SK-N-SH (cell line): ENCODE measurements at regions not wholly inside any gene's neighbourhood (a gene's known extent, or its start where the extent isn't known, plus 50 kb on each side); places are given as distances from the start of the nearest gene placed in this dataset.

Experiments
- EP300 ChIP-seq, 2 experiments: IDR thresholded peaks; 2 replicates each; pipeline versions ENCODE4 v1.4.0 to v1.6.1; 2012; ENCODE audit warnings: borderline replicate concordance in 1 of 2, low read depth in 1 of 2, low read length in 1 of 2
- EZH2phosphoT487 ChIP-seq: fragments of 200-600 bp; sonication (generic); IDR thresholded peaks from 2 replicates; pipeline ENCODE4 v1.6.1; 2017; ENCODE audit warnings: low read depth, mixed run types, mild to moderate bottlenecking, antibody characterized with exemption, moderate library complexity, borderline replicate concordance
- FOSL2 ChIP-seq: IDR thresholded peaks from 2 replicates; pipeline ENCODE4 v1.4.0; 2012; ENCODE audit warnings: low read depth, mild to moderate bottlenecking, moderate library complexity, borderline replicate concordance
- MEF2A ChIP-seq: IDR thresholded peaks from 2 replicates; pipeline ENCODE4 v1.4.0; 2012; ENCODE audit warnings: low read depth, borderline replicate concordance
- MXI1 ChIP-seq: IDR thresholded peaks from 2 replicates; pipeline ENCODE4 v1.6.1; 2012; ENCODE audit warnings: mild to moderate bottlenecking, low read depth, low read length, improper control_type of control experiment
- RAD21 ChIP-seq: IDR thresholded peaks from 2 replicates; pipeline ENCODE4 v1.6.1; 2012; ENCODE audit warnings: mild to moderate bottlenecking, low read length
- RXRA ChIP-seq: IDR thresholded peaks from 2 replicates; pipeline ENCODE4 v1.4.0; 2012; ENCODE audit warnings: low read depth, mild to moderate bottlenecking, borderline replicate concordance
- TF ChIP-seq, protein P1 (sequence below): fragments of 200-600 bp; sonication (generic); IDR thresholded peaks from 2 replicates; pipeline ENCODE4 v1.6.1; 2017; ENCODE audit warnings: antibody characterized with exemption, mild to moderate bottlenecking, moderate library complexity
- TF ChIP-seq, protein P2 (sequence below): fragments of 150-350 bp; IDR thresholded peaks from 2 replicates; pipeline ENCODE4 v1.6.1; 2017; ENCODE audit warnings: antibody characterized with exemption, low read length, low read depth, borderline replicate concordance

DNA sequence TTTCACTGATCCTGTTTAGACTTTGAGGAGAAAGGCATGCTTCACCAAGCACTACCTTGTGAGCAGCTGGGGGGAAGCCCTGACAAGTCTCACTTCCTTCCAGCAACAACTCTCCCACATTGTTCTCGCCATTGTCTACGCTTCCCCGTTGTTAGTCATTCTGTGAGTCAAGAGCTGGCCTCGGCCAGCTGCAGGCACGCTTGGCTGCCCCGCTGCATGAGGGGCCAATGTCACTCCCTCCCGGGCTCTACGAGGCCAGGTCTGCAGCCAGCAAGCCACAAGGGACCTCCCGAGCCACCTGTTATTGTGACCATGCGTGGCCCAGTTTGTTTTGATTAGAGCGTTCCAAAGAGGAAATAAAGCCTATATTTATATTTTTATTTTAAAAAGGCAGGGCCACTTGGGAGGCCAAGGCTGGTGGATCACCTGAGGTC lies 220.9 kb downstream of the FOXO1 start:
- TF ChIP-seq, protein P1, sequence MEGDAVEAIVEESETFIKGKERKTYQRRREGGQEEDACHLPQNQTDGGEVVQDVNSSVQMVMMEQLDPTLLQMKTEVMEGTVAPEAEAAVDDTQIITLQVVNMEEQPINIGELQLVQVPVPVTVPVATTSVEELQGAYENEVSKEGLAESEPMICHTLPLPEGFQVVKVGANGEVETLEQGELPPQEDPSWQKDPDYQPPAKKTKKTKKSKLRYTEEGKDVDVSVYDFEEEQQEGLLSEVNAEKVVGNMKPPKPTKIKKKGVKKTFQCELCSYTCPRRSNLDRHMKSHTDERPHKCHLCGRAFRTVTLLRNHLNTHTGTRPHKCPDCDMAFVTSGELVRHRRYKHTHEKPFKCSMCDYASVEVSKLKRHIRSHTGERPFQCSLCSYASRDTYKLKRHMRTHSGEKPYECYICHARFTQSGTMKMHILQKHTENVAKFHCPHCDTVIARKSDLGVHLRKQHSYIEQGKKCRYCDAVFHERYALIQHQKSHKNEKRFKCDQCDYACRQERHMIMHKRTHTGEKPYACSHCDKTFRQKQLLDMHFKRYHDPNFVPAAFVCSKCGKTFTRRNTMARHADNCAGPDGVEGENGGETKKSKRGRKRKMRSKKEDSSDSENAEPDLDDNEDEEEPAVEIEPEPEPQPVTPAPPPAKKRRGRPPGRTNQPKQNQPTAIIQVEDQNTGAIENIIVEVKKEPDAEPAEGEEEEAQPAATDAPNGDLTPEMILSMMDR, result no peak
- TF ChIP-seq EZH2phosphoT487 (no peak), RXRA (no peak), EP300 (IDR thresholded peaks at IDR 0.05; ENCODE audit: borderline replicate concordance in 1 of 2, low read depth in 1 of 2, low read length in 1 of 2) (no peak), MXI1 (no peak), MEF2A (no peak), FOSL2 (no peak), RAD21 (no peak)
- TF ChIP-seq, protein P2, sequence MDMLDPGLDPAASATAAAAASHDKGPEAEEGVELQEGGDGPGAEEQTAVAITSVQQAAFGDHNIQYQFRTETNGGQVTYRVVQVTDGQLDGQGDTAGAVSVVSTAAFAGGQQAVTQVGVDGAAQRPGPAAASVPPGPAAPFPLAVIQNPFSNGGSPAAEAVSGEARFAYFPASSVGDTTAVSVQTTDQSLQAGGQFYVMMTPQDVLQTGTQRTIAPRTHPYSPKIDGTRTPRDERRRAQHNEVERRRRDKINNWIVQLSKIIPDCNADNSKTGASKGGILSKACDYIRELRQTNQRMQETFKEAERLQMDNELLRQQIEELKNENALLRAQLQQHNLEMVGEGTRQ, result no peak
